HG03432 (cell line): ENCODE measurements at regions not wholly inside any gene's neighbourhood (a gene's known extent, or its start where the extent isn't known, plus 50 kb on each side); places are given as distances from the start of the nearest gene placed in this dataset.

ENCODE experiments used
- ATAC-seq: cut with Tn5 transposase; IDR thresholded peaks from one replicate; pipeline ENCODE4 v1.9.1; 2021; ENCODE audit warnings: mild to moderate bottlenecking, moderate library complexity; ENCODE audit not compliant: unreplicated experiment

DNA sequence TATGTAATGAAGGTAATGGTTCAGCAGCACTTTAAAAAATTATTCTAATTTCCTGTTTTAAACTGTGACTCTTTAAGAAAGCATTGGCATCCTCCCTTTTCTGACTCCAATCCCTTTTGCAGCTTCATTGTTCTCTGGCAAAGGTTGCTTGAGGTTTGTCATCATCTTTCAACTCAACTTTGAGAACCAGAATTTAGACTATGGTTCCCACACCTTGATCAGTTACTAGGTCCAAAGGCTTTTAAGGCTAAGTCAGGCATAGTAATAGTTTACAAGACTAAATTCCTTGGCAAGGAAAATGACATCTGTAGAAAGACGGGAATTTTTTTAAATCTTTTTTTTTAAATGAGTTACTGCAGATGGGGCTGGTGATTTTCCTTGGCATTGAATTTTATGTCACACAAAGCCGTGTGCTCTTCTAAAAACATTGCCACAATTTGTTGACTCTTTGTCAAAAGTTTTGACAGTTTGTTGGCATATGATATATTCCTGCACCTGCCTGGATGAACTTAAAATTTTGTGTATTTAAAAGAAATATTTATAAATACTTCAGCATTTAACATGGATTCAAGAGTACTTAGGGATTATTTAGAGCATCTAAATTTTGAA, 451.0 kb downstream of the MEIS1 start:
- ATAC-seq: no peak

DNA sequence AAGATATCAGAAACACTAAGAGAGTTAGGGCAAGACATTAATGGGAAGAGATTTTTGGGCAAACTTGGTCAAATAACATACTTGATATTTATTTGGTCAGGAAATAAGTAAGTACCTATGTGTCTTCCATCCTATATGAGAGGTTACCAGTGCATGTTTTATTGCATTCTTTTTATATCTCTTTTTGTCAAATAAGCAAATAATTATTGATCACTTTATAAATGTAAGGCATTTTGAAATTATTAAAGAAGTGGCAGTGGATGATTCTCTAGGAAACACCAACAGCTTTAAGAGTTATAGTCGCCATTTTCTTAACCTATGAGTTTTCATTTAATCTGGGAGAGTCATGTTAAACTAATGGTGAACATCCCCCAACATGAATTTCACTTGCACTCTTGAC, 453.3 kb downstream of the MEIS1 start:
- no peak for ATAC-seq

DNA sequence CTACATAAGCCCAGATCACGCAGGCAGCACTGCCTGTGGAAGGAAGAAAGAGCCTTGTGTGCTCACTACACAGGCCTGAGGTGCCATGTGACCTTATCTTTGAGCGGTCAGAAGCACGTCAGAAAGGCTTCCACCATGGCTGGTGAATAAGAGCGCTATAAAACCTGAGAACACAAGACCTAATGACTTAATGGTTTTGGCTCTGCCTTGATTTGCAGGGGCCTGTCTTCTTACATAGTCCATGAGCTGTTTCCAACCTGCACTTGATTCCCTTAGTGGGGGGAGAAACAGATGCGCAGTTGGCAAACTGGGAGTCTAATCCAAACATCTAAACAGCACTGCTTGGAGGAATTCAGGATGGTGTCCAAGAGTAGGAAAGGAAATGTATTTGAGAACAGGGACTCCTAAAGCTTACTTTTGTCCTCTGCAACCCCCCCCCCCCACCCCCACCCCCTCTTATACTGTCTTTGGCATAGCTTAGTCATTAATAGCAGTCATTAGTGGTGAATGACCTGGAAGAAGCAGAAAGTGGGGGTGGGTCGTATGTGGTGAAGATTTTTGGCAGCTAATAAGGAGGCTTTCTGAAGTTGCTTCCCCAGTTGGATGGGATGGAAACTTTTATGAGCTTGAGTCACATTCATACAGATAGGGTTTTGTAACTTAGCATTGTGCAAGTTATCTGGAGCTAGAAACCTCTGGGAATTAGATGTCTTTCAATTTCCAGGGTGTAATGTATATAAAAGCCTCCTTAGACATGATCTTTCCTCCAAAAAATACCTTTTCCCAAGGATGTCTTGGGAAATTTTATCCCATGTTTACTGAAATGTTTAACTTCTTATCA, 454.1 kb downstream of the MEIS1 start:
- no peak for ATAC-seq

DNA sequence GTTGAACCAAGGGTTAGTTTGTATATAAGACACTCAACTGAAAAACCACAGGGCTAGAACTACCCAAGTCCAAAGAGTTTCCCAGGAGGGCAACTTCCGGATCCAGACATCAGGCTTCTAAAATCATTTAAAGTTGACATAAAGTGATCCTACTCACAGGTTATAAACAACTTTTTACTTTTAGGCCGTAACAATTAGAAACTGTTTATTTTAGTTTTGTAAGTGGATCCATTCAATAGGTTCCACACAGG, 454.6 kb downstream of the MEIS1 start:
- no peak for ATAC-seq

DNA sequence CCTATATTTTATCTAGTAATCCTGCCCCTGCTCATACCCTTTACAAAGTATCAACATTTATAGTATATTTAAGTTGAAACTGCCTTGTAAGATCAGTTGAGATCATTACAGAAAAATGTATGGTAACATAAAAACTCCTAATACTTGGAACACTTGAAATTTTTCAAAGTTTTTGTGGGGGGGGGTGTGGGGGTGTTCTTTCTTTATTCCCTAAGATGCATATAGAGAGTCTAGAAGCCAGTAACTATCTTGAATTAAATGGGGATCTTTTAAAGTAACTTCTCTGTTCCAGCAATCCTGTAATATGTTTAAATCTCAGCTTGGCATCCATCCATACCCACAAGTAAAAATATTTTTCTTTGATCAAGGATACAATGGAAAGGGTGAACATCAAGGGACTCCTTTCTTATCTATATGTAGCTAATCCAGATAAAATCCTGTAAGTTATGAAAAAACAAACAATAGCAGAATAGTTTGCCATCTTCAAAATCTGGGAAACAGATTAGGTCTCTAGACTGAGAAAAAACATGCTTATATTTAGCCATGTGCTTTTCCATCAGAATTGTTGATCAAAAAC, 455.3 kb downstream of the MEIS1 start:
- no peak for ATAC-seq

DNA sequence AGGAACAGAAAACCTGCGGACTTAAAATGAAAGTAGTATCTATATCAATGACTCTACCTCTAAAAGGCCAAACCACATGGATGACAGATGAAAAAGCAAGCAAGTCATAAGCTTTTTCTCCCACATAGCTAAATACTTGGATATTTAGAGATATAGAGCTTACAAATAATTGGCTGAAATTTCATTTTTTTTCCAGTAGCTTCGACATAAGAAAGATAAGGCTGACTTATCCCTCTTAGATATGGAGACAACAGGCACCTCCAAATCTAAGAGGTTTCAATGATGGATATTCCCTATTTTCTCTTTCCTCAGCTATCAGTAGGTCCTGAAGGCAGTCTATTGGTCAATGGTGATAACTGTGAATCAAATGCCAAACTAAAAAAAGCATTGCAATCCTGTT, 460.3 kb downstream of the MEIS1 start:
- ATAC-seq: no peak

DNA sequence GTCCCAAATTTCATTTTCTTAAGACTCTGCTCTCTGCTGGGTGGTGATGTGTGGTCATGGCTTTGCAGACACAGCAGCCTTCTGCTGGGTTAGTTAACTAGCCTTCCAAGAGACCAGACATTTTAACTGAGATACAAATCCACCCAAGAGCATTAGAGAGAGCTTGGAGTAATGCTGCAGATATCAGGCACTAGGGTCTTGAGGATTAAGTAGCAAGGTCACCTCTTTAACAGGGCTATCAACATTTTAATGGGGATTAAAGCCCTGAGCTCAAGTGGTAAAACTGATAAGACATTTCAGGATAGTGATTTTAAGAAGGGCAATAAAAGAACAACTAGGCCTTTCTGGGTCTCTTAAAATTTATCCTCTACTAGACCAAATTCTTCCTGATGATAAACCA, 461.2 kb downstream of the MEIS1 start:
- ATAC-seq: no peak

DNA sequence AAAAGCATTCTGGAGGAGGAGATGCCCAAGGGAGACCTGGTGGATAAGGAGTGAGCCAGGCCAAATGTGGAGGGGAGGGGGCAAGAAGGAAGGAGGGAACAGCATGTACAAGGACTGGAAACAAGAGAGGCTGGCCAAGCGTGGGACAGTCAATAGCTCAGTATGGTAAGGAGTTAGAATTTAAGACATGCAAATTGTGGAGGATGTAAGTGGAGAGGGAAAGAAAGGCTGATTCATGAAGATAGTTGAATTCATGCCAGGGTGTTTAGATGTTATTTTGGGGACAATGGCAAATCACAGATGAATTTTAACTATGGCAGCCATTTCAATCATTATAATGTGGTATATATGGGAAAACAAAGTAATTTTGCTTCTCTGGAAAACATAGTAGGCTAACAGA, 462.3 kb downstream of the MEIS1 start:
- ATAC-seq: no peak

DNA sequence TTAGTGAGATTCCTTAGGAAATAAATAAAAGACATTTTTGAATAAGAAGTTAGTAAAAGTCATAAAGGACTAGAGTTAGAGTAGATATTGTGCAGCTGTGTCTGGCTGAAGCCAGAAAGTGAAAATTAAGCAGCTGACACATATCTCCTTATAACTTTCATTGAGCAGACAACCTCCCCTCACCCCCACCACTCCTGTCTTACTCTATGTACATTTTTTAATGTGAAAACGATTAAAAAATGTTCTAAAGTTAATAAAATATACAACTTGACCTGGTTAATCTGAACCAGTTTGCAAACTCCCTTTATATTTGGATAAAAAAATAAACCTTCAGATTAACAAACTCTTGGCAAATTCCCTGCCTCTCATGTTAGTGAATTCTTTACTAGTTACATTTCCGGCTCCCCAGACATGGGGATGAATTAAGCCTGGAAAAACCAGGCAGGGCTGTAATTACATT, 462.8 kb downstream of the MEIS1 start:
- no peak for ATAC-seq

DNA sequence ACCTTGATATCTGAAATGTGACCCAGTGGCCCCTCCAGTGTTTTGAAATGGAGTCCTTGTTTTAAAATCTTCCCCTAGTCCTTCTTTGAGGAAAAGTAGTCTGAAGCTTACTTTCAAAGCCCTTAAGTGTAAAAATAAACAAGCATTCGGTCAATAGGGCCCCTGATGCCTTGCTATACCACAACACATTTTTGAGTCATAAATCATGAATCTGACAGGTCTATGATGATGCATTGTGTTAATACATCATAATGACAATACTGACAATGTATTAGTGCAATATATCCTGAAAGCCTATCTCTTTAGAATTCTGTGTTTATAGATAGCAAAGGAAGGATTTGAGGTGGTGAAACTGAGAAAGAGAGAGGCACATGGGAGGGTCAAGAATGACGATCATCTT, 464.2 kb downstream of the MEIS1 start:
- ATAC-seq: no peak

DNA sequence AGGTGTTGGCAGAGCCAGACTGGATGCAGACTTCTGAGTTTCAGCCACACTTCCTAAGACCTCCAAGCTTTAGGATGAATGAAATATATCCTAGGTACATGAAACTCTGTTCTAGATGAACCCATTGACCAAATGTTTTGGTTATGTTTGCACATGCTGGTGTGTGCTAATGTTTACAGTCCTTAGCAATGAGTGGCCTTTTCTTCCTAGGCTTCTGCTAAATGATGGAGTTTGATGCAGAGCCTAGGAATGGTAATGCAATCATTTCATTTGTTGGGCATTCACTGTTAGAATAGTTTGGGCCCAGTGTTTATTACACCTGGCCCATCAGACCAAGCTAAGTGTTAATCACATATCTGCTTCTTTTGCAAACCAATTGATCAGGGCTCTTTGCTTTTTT, 464.7 kb downstream of the MEIS1 start:
- ATAC-seq: no peak

DNA sequence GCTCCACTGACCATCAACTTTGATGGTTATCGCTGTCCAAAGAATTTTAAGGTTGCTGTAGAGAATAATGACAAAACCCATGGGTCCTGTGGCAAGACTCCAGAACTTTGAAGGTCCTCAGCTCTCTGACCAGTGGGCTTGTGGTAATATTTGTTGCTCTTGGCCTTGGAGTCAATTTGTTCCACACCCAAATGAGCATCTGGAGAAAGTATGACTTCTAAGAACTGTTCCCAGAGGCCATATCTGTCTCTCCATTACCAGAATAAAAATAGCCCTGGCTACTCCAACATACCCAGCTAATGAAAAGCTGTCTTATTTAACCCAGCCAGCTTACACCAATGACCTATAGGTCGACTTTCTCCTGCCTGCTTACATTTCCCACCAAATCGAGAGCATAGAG, 466.4 kb downstream of the MEIS1 start:
- no peak for ATAC-seq

DNA sequence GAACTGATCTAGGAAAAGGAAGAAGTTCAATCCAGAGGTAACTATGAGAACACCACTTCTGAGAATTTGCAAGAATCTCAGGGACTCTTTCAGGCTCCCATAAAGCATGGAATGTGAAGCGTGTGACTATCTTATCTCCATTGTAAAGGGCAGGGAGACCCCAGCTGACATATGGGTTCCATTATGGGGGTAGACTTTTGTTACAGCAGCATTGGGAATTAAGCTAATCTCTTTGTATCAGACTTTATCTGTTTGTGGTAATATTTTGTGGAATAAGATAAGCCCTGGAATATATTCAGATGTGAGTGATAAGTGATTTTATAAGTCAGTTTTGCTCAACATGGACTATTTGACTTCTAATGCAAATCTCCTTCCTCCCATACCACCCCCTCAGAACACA, 468.3 kb downstream of the MEIS1 start:
- ATAC-seq: no peak

DNA sequence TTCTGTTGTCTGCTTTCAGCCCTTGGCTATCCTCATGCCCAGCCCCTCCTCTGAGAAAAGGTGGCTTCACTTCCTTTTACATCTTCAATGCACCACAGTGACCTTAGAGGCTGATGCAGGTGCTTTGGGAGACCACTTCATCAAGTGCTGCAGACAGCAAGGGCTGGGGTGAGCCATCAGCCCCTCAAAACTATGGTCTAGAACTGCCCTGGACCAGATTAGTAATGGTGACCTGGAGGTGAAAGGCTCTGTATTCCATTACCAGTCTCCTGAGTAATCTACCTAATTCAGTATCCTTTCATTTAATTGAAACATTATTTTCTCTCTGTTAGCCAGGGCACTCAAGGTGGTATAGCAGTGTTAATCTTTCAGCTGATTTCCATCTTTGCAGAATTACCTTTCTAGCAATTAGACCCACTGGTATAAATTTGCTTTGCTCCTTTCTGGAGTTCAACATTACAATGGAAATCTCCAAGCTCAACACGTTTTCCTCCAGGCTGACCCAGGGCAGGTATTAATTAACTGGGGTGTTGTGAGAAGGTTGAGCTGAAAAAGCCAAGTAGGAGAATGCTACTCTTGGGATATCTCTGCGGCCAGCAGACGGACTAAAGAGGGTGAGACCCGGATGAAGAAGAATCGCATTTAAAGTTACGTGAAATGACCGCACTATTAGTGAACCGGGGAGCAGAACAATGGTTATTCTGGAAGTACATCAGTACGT, 469.0 kb downstream of the MEIS1 start:
- ATAC-seq: no peak

DNA sequence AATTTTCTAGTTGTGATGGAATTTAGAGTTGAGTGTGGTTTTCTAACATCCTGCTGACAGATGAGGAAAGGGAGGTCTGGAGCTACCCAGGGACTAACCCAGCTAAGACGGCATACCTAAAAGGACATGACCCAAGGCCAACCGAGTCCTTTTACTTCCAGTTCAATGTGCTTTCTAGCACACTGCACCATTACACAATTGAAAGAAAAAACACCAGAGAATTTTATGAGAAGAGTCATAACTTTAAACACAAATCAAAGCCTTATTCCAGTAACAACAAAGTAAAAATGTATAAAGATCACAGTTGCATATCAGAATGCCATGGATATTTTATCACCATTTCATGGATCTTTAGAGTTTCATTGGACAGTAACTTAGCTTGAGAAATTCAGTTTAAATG, 480.3 kb downstream of the MEIS1 start:
- no peak for ATAC-seq

DNA sequence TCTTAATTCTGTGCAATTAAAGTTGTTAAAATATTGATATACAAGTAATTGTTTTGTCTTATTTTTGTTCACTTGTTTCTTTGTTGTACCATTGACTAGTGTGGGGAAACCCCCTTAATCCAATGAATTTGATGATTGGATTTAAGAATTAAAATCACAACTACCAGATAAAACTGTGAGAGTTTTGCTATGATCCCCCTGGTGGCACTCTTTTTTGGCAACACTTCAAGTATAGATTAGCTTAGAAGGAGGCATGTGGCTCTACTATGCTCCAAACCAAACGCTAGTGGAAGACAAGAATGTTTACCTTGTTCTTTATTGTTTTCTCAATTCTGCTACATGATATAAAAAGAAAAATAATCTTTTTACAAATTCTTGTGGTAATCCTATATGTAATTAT, 477.8 kb upstream of the ETAA1 start:
- ATAC-seq: no peak

DNA sequence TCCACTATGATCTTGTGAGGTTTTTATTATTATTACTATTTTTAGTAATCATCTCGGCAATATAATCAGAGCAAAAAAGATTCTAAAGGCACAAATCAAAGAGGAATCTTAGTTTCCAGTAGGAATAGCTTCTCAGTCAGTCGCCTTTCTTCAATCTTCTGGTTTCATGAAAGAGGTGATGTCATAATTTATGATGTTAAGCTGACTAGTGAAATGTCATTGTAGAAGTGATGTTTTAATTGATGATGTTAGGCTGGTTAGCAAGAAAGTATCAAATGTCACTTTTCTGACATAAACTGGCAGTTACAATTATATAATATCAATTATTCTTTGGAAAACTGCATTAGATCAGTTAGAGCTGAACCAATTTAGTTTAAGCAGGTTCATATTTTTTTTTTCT, 476.7 kb upstream of the ETAA1 start:
- no peak for ATAC-seq

DNA sequence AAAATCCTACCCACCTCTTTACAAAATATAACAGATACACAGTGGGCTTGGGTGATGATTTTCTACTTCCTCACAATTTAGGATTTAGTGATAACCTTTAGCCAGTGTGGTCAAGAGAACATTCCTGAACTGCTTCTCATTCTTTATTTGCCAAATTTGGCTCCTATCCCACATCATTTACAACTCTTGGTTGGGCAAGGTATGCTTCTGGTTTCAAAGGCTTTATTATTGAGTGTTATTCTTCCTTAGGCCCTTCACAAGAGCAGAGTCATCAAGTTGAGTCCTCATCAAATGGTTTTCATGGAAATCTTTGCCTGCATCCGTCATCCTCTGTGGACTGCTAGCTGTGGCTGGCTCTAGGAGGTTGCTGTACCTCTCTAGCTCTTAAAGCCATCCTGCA, 472.0 kb upstream of the ETAA1 start:
- no peak for ATAC-seq

DNA sequence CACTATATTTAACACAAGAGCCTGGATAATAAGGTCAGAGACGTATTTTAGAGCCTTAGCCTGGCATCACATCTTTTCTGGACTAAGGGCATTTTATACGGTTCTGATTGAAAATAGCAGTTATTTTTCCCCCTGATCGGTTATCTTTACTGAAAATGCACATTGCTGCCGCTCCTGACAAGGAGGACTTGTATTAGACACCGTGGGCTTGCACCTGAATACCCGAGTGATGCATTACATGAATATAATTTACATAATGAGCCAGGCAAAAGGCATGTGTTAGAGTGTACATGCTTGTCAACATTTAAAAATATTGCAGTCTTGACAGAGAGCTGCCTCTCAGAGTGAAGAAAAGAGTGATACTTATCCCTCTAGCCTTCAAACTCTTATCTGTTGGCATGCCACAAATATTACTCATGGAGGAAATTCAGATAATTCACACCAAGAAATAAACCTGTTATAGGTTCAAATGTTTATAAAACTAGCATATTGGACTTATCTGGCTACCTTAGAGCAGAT, 470.5 kb upstream of the ETAA1 start:
- ATAC-seq: no peak

DNA sequence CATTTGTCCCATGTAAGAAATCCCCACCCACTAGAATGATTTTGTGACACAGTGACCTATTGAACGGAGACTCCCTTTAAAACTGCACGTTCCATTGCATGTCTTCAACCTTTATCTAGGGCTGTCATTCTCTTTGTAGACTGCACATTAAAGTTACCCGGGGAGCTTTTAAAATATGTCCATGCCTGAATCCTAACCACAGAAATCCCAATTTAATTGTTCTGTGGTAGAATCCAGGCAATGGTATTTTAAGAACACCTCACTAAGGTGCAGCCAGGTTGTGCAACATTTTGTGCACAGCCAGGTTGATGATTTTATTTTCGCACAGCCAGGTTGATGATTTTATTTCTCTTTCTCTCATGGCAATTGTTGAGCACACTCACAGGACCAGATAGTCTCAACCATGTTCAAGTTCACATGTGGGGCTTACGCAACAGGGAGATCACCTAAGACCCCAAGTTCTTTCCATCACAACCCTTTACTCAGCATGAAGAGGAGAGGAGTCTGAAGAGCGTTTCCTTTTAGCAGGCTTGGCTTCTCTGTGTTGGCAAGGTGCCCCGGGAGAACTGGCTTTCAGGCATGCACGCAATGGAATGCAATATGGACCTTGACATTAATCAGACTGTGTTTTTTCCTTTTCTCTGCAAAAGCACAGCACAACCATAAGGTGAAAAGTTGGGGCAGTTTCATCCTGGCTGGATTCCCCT, 467.3 kb upstream of the ETAA1 start:
- ATAC-seq: no peak
